ENCODE measurements at regions not wholly inside any gene's neighbourhood (a gene's known extent, or its start where the extent isn't known, plus 50 kb on each side); places are given as distances from the start of the nearest gene placed in this dataset.

- H3K4me2 ChIP-seq (ENCODE audit: low read length), result peak overlapping the region; percentile 36; the same call in 1 of the 2 replicates
- no peaks in the 10 kb centered on the region for H3K79me2 ChIP-seq (ENCODE audit: insufficient read depth, low read length)
- no peaks in the 10 kb centered on the region for H3K9me2 ChIP-seq (ENCODE audit: low read depth, low read length)
- no peak overlapping the region for H3K9ac ChIP-seq (ENCODE audit: low read length)
- H3K4me1 ChIP-seq (ENCODE audit: insufficient read depth, low read length, severe bottlenecking), result peaks cover 41% of the 10 kb centered on the region
- no peaks in the 10 kb centered on the region for H3K27me3 ChIP-seq (ENCODE audit: insufficient read depth, low read length)
- H3F3A ChIP-seq (ENCODE audit: insufficient read depth, low read length), result no peaks in the 10 kb centered on the region
- H4K20me1 ChIP-seq (ENCODE audit: insufficient read depth, low read length), result no peaks in the 10 kb centered on the region
- H3K9me3 ChIP-seq (ENCODE audit: low read length), result no peaks in the 10 kb centered on the region
- no peak overlapping the region for H2AFZ ChIP-seq (ENCODE audit: low read length)
- no peak overlapping the region for H3K4me3 ChIP-seq (ENCODE audit: low read depth, low read length, poor library complexity, severe bottlenecking)
- peak overlapping the region; percentile 36 for H3K27ac ChIP-seq (ENCODE audit: low read depth, low read length, poor library complexity, severe bottlenecking)
- TF ChIP-seq, protein P1, sequence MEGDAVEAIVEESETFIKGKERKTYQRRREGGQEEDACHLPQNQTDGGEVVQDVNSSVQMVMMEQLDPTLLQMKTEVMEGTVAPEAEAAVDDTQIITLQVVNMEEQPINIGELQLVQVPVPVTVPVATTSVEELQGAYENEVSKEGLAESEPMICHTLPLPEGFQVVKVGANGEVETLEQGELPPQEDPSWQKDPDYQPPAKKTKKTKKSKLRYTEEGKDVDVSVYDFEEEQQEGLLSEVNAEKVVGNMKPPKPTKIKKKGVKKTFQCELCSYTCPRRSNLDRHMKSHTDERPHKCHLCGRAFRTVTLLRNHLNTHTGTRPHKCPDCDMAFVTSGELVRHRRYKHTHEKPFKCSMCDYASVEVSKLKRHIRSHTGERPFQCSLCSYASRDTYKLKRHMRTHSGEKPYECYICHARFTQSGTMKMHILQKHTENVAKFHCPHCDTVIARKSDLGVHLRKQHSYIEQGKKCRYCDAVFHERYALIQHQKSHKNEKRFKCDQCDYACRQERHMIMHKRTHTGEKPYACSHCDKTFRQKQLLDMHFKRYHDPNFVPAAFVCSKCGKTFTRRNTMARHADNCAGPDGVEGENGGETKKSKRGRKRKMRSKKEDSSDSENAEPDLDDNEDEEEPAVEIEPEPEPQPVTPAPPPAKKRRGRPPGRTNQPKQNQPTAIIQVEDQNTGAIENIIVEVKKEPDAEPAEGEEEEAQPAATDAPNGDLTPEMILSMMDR (IDR thresholded peaks at IDR 0.05; ENCODE audit: low read length), result no peak
- no peak for TF ChIP-seq EZH2 (IDR thresholded peaks at IDR 0.05; ENCODE audit: borderline replicate concordance, low read length)
- H3K36me3 ChIP-seq (ENCODE audit: insufficient read depth, low read length), result no peaks in the 10 kb centered on the region
These were observed 86.4 kb upstream of the SORBS2 start for GRCh38 chr4:185898413-185898812.

- H3K27me3 ChIP-seq (ENCODE audit: insufficient read depth, low read length), result no peaks in the 10 kb centered on the region
- H4K20me1 ChIP-seq (ENCODE audit: insufficient read depth, low read length), result no peaks in the 10 kb centered on the region
- no peak overlapping the region for H3K9ac ChIP-seq (ENCODE audit: low read length)
- H3K4me1 ChIP-seq (ENCODE audit: insufficient read depth, low read length, severe bottlenecking), result peaks cover 41% of the 10 kb centered on the region
- H3F3A ChIP-seq (ENCODE audit: insufficient read depth, low read length), result no peaks in the 10 kb centered on the region
- no peaks in the 10 kb centered on the region for H3K9me2 ChIP-seq (ENCODE audit: low read depth, low read length)
- H3K9me3 ChIP-seq (ENCODE audit: low read length), result no peaks in the 10 kb centered on the region
- H2AFZ ChIP-seq (ENCODE audit: low read length), result no peak overlapping the region
- TF ChIP-seq, protein P1 (IDR thresholded peaks at IDR 0.05; ENCODE audit: low read length), result no peak
- TF ChIP-seq EZH2 (IDR thresholded peaks at IDR 0.05; ENCODE audit: borderline replicate concordance, low read length), result no peak
- H3K27ac ChIP-seq (ENCODE audit: low read depth, low read length, poor library complexity, severe bottlenecking), result no peak overlapping the region
- no peaks in the 10 kb centered on the region for H3K79me2 ChIP-seq (ENCODE audit: insufficient read depth, low read length)
- H3K4me2 ChIP-seq (ENCODE audit: low read length), result no peak overlapping the region
- no peak overlapping the region for H3K4me3 ChIP-seq (ENCODE audit: low read depth, low read length, poor library complexity, severe bottlenecking)
- H3K36me3 ChIP-seq (ENCODE audit: insufficient read depth, low read length), result no peaks in the 10 kb centered on the region
These were observed 87.8 kb upstream of the SORBS2 start for GRCh38 chr4:185899833-185900232.

GRCh38 chr4:185902654-185903053 is 90.7 kb upstream of the SORBS2 start:
- H3K9ac ChIP-seq (ENCODE audit: low read length), result no peak overlapping the region
- H3K4me3 ChIP-seq (ENCODE audit: low read depth, low read length, poor library complexity, severe bottlenecking), result no peak overlapping the region
- no peak overlapping the region for H3K4me2 ChIP-seq (ENCODE audit: low read length)
- H3K9me3 ChIP-seq (ENCODE audit: low read length), result no peaks in the 10 kb centered on the region
- no peak for TF ChIP-seq EZH2 (IDR thresholded peaks at IDR 0.05; ENCODE audit: borderline replicate concordance, low read length)
- TF ChIP-seq, protein P1 (IDR thresholded peaks at IDR 0.05; ENCODE audit: low read length), result no peak
- no peaks in the 10 kb centered on the region for H3F3A ChIP-seq (ENCODE audit: insufficient read depth, low read length)
- H3K79me2 ChIP-seq (ENCODE audit: insufficient read depth, low read length), result no peaks in the 10 kb centered on the region
- H2AFZ ChIP-seq (ENCODE audit: low read length), result no peak overlapping the region
- H4K20me1 ChIP-seq (ENCODE audit: insufficient read depth, low read length), result no peaks in the 10 kb centered on the region
- no peaks in the 10 kb centered on the region for H3K36me3 ChIP-seq (ENCODE audit: insufficient read depth, low read length)
- H3K4me1 ChIP-seq (ENCODE audit: insufficient read depth, low read length, severe bottlenecking), result peaks cover 31% of the 10 kb centered on the region
- no peaks in the 10 kb centered on the region for H3K27me3 ChIP-seq (ENCODE audit: insufficient read depth, low read length)
- H3K27ac ChIP-seq (ENCODE audit: low read depth, low read length, poor library complexity, severe bottlenecking), result no peak overlapping the region
- no peaks in the 10 kb centered on the region for H3K9me2 ChIP-seq (ENCODE audit: low read depth, low read length)

All from OCI-LY1 (cell line).